NCI-H146 treated with DMSO at 0.1 percent for 48 hours (cell line): ENCODE measurements at regions not wholly inside any gene's neighbourhood (a gene's known extent, or its start where the extent isn't known, plus 50 kb on each side); places are given as distances from the start of the nearest gene placed in this dataset.
"Not testable (repeated sequence)": the region's sequence is repeated elsewhere in the genome, so short reads cannot be mapped to it uniquely, and the experiment has no call there.

Experiments used
- DNase-seq: peaks from one replicate; lab custom pipeline; 2025; ENCODE audit not compliant: unreplicated experiment; lab: John Stamatoyannopoulos, UW

DNA sequence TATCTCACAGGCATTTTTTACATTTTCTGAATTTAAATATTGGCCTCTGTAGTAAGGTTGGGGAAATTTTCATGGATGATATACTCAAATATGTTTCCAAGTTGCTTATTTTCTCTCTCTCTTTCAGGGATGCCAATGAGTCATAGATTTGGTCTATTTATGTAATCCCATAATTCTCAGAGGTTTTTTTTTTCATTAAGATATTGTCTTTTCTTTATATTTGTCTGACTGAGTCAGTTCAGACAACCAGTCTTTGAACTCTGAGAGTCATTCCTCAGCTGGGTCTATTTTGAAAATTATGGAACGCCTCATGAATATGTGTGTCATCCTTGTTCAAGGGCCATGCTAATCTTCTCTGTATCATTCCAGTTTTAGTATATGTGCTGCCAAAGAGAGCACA is 223.2 kb downstream of the PCSK1 start:
- no peak for DNase-seq

DNA sequence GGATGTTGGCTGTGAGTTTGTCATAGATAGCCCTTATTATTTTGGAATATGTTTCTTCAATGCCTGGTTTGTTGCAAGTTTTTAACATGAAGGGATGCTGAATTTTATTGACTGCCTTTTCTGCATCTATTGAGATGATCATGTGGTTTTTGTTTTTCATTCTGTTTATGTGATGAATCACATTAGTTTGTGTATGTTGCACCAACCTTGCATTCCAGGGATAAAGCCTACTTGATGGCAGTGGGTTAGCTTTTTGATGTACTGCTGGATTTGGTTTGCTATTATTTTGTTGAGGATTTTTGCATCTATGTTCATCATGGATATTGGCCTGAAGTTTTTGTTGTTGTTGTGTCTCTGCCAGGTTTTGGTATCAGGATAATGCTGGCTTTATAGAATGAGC is 225.6 kb downstream of the PCSK1 start:
- DNase-seq: no peak

DNA sequence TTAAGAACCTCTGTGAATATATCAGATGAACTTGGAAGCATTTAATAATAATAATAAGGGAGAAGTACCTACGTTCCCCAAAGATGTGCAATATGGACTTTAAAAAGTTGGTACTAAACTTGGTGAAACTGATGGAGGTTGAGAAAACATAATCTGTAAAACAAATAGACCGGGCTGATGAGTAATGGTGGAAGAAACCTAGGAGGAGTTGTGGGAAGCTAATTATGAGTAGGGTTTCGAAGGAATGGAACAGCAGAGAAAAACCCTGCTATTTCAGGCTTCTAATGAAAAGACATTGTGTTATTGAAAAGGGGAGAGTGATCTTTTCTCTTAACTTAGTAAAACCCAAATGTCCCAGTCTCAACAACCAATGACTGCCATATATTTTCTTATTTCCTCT is 229.3 kb downstream of the PCSK1 start:
- DNase-seq: no peak

DNA sequence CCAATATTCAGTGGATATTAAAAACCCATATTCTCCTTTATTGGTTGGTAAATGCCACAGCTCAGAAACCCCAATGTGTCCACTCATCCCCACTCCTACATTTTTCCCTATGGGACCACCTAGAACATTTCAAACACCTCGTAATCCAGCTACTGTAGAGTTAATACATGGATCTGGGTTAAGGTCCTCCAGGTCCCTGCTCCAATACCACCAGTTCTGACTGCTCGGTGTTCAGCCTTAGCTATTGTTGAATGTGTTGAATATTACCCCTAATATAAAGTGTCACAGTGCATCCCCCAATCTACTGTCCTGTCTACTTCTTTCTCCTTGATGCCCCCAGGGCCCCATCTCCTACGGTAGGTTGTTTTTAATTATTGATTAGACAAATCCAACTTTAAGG is 231.5 kb downstream of the PCSK1 start:
- no peak for DNase-seq

DNA sequence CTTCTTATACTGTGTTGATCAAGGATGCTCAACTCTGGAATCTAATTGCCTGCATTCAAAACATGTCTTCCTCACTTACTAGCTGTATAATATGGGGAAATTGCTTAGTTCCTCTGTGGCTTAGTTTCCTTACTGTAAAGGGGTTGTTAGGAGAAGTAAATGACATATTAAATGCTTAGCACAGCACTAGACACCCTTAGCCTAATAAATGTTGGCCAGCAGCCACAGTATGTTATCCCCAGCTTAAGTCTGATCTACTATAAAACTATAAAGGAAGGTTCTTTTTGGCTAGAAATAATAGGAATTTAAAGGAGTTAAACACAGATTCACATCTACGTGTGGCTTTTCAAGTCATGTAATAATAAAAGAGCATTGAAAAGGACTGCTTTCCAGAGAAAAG is 232.4 kb downstream of the PCSK1 start:
- DNase-seq: no peak

DNA sequence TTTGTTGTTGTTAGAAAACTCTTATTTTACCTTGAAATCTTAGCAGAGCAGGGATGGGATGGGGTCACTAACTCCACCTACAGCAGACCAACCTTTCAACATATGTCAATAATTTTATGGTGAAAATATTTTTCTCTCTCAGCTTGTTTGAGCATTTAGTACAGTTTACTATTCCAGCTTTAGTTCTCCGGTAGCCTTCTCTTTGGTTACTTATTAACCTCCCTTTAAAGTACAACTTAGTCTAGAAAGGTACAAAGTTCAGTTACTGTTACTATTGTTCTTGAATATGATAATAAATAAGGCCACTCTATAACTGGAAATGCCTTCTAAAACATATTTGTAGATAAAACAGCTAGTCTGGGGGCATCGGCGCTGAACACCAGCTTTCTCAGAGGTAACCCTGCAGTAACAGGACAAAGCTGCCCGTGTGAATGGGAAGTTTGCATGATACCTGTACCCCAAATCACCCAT is 233.3 kb downstream of the PCSK1 start:
- no peak for DNase-seq

DNA sequence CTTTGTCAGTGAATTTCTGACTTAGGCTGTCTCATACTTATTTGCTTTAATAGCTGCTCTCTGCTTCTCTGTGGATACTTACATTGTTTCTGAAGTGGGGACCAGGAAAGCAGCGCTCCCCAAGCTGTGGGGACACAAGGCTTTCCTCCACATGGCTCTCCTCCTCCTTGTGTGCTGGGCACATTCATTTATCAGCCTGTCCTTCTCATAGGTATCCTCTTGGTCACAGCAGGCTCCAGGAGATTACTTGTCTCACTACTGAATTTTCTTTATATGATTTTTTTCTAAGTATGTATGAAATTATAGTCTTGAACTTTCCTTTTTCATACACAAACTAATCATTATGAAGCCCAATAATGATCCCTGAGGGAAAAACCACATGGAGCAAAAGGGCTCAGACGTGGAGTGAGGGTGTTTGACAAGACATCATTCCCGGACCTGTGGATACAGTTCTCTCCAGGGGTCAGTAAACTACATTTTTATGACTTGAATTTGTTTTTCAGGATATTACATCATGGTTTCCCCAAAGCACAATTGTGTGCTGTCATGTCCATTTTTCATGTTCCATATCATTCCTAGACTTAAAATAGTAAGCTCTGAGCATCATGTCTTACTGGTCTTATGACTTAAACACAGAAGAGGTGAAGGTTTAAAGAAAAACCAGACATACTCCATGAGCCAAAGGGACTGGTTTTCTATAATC is 234.5 kb downstream of the PCSK1 start:
- no peak for DNase-seq

DNA sequence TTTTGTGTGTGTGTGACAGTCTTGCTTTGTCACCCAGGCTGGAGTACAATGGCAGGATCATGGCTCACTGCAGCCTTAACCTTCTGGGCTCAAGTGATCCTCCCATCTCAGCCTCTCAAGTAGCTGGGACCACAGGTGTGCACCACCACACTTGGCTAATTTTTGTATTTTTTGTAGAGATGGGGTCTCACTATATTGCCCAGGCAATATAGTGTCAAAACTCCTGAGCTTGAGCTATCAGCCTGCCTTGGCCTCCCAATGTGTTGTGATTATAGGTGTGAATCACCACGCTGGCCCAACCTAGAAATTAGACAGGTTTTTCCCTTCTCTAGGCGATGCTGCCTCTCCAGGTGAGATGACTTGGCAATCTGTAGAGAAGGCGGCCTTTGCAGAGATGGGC is 235.3 kb downstream of the PCSK1 start:
- not testable (repeated sequence) for DNase-seq

DNA sequence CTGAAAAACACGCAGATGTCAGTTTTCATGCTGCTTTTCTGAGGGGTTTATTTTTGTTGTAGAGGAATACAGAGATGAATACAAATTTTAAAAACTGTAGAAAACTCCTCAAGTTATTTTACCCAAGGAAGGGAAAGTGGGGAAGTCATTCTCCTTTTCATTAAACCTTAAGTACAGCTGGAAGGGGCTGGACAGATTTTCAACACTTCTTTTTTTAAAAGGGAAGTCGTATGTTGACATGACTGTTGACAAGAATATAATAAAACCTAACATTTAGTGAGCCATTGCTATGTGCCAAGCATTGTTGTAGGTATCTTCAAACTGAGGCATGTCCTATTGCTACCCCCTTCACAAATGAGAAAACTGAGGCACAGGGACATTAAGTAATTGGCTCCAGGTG is 235.7 kb upstream of the ELL2 start:
- DNase-seq: no peak

DNA sequence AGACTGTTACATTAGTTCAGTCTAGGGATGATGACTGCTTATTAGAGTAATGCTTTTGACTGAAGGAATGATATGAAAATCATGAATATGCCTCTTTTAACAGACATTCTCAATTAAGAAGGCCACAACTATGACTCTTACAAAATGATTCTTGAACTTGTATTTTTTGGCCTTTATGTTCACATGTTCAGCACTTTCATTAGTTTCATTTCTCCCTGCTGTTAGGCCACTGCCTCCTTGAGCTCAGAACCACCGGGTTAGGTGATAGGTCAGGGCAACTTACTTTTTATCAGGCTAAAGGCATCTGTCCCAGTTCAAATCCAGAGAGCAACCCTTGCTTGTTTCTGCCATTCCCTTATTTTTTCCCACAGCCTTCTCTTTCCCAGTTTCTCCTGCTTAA is 235.2 kb upstream of the ELL2 start:
- no peak for DNase-seq

DNA sequence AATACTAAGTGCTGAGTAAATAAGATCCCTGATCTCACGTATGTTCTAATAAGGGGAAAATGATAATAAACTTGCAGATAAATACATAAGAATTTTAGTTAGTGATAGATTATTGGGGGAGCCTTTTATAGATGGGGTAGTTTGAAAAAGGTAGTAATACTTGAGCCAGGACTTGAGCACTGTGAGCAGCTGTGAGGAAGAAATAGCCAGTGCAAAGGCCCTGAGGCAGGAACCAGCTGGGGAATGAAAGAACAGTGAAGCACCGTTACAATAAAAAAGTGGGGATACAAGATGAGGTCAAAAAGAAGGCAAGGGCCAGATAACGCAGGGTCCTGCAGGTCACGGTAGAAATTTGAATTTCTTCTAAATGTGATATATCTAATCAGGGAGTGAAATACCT is 234.8 kb upstream of the ELL2 start:
- DNase-seq: no peak

DNA sequence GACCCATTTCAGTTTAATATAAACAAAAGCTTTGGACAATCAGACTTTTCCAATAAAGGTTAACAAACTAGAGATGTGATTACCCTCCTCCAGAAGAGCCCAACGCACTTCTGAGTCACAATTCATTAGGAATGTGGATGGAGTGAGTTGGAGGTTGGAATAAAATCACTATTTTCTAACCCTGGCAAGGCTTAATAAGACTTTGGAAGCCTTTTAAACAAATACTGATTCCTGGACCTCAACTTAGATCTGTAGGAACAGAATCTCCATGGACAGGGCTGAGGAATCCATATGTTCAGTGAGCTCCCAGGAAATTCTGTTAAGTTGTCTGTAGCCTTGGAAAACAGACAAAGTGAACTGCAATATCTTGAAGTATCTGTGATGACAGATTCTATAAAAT is 233.5 kb upstream of the ELL2 start:
- DNase-seq: no peak

DNA sequence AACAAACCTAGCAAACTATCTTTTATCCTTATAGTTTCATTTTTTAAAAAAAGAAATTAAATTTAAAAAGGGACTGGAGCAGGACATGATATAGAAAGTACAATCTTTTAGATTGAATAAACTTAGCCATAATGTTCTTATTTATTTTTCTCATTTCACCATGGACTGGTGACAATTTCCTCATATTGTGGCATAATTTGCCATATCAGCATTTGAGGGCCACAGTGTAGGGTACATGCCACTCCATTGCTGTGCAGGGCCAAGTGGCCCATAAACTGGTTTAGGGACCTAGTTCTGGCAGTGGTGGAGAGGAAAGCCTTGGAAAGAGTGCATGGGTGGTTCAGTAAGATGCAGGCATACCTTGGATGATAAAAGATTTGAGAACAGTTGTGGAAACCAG is 232.9 kb upstream of the ELL2 start:
- DNase-seq: no peak

DNA sequence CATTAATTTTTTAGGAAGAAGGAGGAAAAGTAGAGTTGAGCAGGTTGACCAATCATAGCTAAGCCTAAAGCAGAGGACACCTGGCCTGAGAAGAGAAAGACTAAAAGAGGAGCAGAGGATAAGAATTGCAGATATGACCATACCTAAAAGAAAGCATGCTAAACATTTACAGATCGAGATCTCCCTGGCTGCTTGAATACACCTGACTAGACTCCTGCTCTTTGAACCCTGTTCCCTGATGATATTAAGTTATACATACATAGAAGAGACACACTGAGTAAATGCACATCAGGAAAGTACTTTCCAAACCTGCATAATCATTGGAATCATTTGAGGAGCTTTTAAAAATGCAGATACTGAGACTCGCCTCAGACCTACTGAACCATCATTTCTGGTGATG is 232.3 kb upstream of the ELL2 start:
- no peak for DNase-seq

DNA sequence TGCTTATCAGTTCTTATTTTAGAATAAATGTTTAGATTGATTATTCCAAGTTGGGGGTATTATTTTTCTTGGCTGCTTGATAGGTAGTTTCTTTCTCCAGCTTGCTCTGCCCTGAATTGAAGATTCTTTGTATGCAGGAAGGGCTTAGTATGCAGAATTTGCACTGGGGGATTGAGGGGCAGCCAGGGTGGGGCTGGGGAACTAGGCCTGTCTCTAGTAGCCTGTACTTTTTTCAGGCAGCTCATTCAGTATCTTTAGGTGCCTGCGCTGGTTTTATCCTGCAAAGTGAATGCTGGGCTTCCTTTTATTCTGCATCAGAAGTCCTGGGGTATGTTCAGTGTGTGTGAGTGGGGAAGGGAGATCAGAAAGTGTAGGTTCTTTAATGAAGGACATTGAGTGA is 228.3 kb upstream of the ELL2 start:
- no peak for DNase-seq

DNA sequence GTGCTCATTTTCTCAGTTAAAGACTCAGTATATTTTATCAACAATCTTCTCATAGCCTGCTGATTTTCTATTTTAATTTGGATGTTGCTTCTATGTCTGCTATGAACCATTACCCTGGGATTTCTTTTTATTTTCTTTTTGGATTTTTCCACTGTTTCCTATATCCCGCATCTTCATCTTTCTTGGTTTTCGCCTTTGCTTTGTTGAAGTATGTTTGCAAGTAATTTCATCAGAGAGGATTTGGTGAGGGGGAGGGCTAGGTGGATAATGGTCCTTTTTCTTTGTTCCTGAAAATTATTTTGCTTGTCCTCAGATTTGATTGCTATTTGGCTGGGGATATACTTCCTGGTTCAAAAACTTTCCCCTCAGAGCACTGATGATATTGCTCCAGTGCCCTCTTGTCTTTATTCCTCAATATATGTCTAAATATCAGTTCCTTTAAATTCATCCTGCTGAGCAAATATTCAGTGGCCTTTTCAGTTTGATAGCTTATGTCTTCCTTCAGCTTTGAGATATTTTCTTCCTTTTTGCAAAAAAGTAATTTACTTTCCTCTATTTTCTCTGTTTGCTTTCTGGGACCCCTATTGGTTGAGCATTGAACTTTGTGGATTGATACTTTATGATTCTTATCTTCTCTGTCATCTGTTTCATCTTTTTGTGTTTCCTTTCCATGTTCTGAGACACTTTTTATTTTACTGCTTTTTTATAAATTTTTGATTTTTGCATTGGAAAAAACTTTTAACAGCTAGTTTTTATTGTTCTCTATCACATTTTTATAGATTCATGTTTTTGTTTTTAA is 227.6 kb upstream of the ELL2 start:
- DNase-seq: no peak

DNA sequence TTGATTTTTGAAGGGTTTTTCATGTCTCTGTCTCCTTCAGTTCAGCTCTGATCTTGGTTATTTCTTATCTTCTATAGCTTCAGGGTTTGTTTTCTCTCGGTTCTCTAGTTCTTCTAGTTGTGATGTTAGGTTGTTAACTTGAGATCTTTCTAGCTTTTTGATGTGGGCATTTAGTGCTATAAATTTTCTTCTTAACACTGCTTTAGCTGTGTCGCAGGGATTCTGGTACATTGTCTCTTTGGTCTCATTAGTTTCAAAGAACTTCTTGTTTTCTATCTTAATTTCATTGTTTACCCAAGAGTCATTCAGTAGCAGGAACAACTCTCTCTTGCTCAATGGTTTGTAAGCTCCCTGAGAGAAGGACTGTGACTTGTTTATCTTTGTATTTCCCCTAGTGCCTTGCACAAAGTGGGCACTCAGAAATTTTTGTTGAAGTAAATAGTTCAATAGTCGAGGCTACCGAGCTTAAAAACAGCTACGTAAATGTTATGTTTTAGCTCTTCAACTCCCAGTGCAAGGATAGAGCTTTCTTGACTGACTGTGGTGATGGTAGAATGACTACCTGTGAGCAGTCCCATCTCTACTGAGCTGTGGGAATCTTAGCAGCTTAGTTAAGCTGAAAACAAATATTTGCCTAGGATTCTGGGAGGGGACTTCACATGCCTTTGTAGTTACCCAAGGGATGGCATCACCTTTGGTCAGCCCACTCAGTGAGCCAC is 225.8 kb upstream of the ELL2 start:
- DNase-seq: no peak

DNA sequence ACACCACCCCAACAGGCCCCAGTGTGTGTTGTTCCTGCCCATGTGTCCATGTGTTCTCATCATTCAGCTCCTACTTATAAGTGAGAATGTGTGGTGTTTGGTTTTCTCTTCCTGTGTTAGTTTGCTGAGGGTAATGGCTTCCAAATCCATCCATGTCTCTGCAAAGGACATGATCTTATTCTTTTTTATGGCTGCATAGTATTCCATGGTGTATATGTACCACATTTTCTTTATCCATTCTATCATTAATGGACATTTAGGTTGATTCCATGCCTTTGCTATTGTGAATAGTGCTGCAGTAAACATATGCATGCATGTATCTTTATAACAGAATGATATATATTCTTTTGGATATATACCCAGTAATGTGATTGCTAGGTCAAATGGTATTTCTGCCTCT is 222.9 kb upstream of the ELL2 start:
- not testable (repeated sequence) for DNase-seq

DNA sequence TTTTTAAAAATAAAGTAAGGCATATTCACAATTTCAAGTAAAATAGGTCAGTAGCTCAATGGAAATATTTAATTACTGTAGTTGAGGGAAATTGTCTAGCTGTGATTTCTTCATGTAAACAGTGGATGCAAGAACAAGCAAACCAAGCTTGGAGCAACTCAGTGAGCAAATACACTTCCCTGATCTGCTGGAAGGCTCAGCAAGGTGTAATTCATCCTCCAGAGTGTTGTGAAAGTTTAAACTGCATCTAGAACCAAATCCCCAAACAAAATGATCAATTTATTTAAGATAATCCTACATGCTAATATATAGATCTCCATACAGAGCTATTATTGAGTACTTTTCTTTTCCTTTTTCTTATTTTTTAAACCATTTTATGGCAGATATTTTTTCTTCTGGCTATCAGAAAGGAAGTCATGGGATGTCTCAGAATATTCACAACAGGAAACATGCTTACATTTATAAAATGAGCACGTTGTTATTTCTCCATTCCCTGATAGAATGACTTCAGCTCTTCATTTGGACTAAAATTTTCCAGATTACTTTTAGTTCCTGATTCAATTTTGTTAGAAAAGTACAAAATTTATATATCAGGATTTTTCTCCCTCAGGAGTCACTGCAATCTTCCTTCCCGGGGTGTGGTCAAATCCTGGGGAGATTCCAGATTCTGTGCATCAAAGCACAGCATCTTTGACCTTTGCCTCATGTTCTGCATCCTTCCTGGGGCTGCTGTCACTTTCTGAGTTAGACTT is 219.2 kb upstream of the ELL2 start:
- DNase-seq: no peak

DNA sequence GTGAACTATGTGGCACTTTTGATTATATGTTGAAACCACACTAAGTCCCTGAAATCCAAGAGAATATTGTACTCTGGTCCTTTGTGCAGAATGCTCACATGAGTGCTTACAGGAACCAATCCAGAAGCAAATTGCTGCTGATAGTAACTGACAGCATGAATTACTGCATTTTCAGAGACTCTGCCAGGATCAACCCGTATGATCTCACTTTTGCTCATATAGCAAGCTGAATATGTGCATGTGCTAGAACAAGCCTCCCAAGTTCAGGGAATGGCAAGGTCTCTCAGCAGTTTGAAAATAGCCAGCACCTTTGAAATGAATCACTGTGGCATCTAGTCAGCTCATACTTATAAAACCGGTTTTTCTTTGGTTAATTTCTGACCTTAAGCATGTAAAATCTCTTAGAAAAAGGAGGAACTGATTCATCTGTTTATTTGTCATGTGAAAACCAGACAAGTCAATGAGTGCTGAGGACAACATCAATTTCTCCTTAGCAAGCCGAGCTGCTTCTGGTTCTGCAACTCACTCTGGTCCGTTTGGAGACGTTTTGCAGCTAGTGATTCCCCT is 215.7 kb upstream of the ELL2 start:
- no peak for DNase-seq

DNA sequence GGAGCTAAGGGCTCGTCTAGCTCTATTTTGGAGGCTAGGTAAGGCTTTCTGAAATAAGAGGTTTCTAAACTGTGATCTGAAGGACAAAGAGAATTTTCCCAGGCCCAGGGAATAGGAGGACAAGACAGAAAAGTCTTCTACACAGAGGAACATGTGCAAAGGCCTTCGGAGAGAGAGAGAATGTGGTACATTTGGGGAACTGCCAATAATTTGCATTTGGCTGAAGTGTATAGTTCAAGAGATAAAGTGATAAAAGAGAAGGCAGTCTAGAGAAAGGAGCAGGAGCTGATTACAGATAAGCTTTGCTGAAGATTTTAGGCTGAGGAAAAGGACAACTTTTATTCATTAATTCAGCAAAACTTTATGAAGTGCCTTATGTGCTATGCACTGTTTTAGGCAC is 214.4 kb upstream of the ELL2 start:
- DNase-seq: no peak
